ENCODE measurements at regions not wholly inside any gene's neighbourhood (a gene's known extent, or its start where the extent isn't known, plus 50 kb on each side); places are given as distances from the start of the nearest gene placed in this dataset.

GRCh38 chr2:47651296-47651695 lies 80.5 kb upstream of the KCNK12 start:
- no peak for DNase-seq
- no peaks in the 10 kb centered on the region for H3K27me3 ChIP-seq (ENCODE audit: control insufficient read depth, insufficient read depth, low read length)
- no peak overlapping the region for H3K4me3 ChIP-seq (ENCODE audit: insufficient read depth, low read depth, low read length)
- no peaks in the 10 kb centered on the region for H3K36me3 ChIP-seq (replicated peaks; ENCODE audit: control insufficient read depth, insufficient read depth, low read length)

DNA sequence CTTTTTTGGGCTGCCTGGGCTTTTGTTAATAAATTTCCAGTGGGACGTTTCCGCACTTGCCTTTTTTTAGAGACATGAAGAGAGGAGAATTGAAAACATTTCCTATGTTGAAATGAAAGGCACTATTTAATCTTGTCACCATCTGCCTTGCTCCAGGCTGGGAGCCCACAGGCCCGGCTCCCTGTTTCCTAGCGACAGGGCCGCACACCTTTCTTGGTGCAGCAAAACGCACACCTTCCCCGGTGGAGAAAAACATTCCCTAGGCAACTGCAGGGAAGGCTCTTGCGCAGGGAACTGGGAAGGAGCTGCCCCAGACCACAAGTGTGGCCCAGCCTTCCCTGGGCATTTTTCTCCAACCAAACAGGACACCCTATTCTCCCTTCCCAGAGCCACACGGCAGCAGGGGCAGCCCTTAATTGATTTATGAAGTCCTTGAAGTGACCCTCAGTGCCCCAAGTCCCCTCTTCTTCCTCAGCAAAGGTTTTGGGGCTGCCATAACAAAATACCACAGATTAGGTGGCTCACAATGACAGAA lies 79.3 kb upstream of the KCNK12 start:
- no peak for DNase-seq
- H3K27me3 ChIP-seq (ENCODE audit: control insufficient read depth, insufficient read depth, low read length), result no peaks in the 10 kb centered on the region
- H3K4me3 ChIP-seq (ENCODE audit: insufficient read depth, low read depth, low read length), result no peak overlapping the region
- H3K36me3 ChIP-seq (replicated peaks; ENCODE audit: control insufficient read depth, insufficient read depth, low read length), result no peaks in the 10 kb centered on the region

DNA sequence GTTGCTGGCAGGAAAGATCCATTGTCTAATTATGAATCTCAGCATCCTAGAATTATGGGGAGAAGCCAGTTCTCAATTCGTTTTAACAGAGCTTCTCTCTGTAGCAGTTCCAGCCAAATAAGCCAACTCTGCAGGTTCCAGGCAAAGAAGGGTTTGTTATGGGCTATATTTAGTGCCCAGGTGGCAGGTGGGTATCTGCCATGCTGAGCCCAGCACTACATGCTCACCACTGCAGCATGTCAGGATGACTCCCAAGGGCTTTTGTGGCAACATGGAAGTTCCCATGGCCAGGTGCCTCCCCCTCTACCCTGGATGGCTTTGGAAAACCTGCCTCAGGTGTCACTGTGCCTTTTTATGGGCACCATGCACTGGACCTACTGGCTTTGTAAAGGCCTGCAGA lies 74.5 kb upstream of the KCNK12 start:
- DNase-seq, result no peak
- no peaks in the 10 kb centered on the region for H3K27me3 ChIP-seq (ENCODE audit: control insufficient read depth, insufficient read depth, low read length)
- no peaks in the 10 kb centered on the region for H3K36me3 ChIP-seq (replicated peaks; ENCODE audit: control insufficient read depth, insufficient read depth, low read length)

GRCh38 chr2:47644351-47644750 lies 73.6 kb upstream of the KCNK12 start:
- H3K4me3 ChIP-seq (ENCODE audit: insufficient read depth, low read depth, low read length), result no peak overlapping the region
- no peak for DNase-seq
- H3K36me3 ChIP-seq (replicated peaks; ENCODE audit: control insufficient read depth, insufficient read depth, low read length), result no peaks in the 10 kb centered on the region
- H3K27me3 ChIP-seq (ENCODE audit: control insufficient read depth, insufficient read depth, low read length), result no peaks in the 10 kb centered on the region

More for the DNA sequence above, 74.5 kb upstream of the KCNK12 start:
- H3K4me3 ChIP-seq (ENCODE audit: insufficient read depth, low read depth, low read length), result no peak overlapping the region

GRCh38 chr2:47641366-47641765 lies 70.6 kb upstream of the KCNK12 start:
- H3K36me3 ChIP-seq (replicated peaks; ENCODE audit: control insufficient read depth, insufficient read depth, low read length), result no peaks in the 10 kb centered on the region
- no peak overlapping the region for H3K4me3 ChIP-seq (ENCODE audit: insufficient read depth, low read depth, low read length)
- no peaks in the 10 kb centered on the region for H3K27me3 ChIP-seq (ENCODE audit: control insufficient read depth, insufficient read depth, low read length)
- DNase-seq, result no peak

DNA sequence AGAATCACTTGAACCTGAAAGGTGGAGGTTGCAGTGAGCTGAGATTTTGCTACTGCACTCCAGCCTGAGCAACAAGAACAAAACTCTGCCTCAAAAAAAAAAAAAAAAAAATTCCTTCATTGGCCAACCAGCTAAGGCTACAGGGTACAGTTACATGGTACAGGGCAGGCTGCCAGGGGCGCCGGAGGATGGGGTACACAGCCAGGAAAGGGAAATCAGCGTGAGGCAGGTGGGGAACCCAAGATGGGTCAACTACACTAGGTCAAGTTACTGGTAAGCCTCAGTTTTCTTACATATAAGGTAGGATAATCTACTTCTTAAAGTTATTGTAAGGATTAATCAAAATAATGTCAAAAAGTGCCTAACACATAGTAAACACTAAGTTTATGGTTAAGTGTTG lies 69.6 kb upstream of the KCNK12 start:
- no peak for DNase-seq
- no peaks in the 10 kb centered on the region for H3K36me3 ChIP-seq (replicated peaks; ENCODE audit: control insufficient read depth, insufficient read depth, low read length)

DNA sequence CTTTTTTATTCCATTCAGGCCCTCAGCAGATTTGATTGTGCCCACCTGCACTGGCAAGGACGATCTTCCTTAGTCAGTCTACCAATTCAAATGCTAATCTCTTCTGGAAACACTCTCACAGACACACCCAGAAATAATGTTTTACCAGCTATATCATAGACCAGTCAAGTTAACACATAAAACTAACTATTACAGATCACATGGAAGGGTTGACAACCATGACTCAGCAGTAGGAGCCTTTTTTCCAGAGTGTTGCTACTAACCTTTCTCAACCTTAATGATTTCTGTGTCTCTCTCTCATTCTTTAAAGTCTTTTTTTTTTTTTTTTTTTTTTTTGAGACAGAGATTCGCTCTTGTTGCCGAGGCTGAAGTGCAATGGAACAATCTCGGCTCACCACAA lies 68.7 kb upstream of the KCNK12 start:
- Histone ChIP-seq H3K27me3 (ENCODE audit: control insufficient read depth, insufficient read depth, low read length) (no peaks in the 10 kb centered on the region), H3K36me3 (replicated peaks; ENCODE audit: control insufficient read depth, insufficient read depth, low read length) (no peaks in the 10 kb centered on the region), H3K4me3 (ENCODE audit: insufficient read depth, low read depth, low read length) (no peak overlapping the region)
- no peak for DNase-seq

More for the DNA sequence above, 69.6 kb upstream of the KCNK12 start:
- Histone ChIP-seq H3K27me3 (ENCODE audit: control insufficient read depth, insufficient read depth, low read length) (no peaks in the 10 kb centered on the region), H3K4me3 (ENCODE audit: insufficient read depth, low read depth, low read length) (no peak overlapping the region)

DNA sequence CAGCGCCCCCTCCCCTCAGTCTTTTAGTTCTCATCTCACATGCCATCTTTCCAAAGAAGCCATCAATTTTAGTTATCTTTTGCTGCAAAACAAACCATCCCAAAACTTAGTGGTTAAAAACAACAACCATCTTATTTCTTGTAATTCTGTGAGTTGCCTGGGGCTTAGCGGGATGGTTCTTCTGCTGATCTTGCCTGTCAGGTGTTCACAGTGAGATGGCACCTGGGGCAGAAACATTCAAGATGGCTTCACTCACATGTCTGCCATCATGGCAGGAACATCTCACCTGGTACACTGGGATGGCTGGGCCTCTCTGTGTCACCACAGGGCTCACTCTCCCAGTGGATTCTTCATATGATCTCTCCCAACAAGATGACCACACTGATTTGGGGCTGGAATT lies 67.6 kb upstream of the KCNK12 start:
- no peaks in the 10 kb centered on the region for H3K27me3 ChIP-seq (ENCODE audit: control insufficient read depth, insufficient read depth, low read length)
- no peak overlapping the region for H3K4me3 ChIP-seq (ENCODE audit: insufficient read depth, low read depth, low read length)
- H3K36me3 ChIP-seq (replicated peaks; ENCODE audit: control insufficient read depth, insufficient read depth, low read length), result no peaks in the 10 kb centered on the region
- DNase-seq, result no peak

DNA sequence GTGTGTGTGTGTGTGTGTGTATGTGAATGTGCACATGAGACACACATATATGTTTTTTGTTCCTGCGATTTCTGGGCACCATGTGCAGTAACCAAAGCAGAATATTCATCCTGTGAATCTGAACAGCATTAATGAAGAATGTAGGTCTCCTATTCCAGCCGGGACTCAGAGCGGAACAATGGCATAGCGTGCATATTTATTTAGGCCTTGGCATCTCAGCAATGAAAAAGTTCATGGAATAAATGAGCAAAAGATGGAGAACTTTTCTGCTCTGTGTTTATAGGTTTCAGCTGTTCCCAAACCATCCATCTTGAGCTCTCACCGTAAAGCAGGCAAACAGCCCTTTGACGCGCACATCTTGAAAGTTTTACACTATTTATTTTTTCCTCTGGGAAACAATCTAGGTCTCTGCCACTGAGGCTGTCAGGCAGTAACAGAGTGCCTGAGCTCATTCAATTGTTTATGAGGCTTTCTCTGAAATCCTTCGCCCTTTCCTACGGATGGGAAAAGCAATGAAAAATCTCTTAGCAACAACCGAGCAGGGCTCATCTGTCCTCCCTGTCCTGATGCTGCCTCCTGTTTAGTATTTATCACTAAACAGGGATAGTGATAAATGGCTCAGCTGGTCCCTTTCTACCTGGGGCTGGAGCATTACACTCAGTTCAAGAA lies 65.9 kb upstream of the KCNK12 start:
- Histone ChIP-seq H3K4me3 (ENCODE audit: insufficient read depth, low read depth, low read length) (no peak overlapping the region), H3K36me3 (replicated peaks; ENCODE audit: control insufficient read depth, insufficient read depth, low read length) (no peaks in the 10 kb centered on the region), H3K27me3 (ENCODE audit: control insufficient read depth, insufficient read depth, low read length) (no peaks in the 10 kb centered on the region)
- DNase-seq, result no peak

DNA sequence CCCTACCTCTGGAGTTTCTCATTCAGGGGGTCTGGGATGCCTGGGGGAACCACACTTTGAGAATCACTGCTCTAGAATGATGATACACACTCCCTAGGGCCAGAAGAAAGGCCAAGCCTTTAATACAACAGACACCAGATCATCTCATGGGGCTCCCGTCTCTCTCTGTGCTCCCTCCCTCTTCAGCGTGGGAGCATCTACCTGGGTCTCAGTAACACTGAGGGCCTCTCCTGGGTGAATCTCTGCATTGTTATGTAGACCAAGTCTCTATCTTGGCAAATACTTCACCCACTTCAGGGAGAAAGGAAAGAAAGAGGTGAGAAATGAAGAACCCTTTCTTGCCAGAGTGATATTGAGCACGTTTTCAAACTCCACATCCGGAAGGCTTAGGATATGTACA lies 65.4 kb upstream of the KCNK12 start:
- Histone ChIP-seq H3K4me3 (ENCODE audit: insufficient read depth, low read depth, low read length) (no peak overlapping the region), H3K36me3 (replicated peaks; ENCODE audit: control insufficient read depth, insufficient read depth, low read length) (no peaks in the 10 kb centered on the region), H3K27me3 (ENCODE audit: control insufficient read depth, insufficient read depth, low read length) (no peaks in the 10 kb centered on the region)
- peak; percentile 70 for DNase-seq

DNA sequence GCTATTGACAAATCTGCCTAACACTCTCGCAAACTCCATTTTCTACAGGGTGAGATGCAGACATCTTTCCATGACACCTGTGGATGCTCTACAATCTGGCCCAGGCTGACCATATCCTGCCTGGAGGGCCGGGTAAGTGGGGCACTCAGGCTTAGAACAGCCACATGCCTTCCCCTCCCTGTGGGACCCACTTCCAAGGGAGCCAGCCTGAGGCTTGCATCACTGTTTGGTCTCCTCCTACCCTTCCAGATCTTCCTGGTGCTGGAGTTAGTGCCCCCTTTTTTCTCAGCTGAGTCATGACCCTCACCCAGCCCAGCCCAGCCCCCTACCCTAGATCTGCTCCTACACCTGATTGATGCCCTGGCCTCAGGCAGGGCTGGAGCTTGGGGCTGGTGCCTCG lies 62.0 kb upstream of the KCNK12 start:
- Histone ChIP-seq H3K4me3 (ENCODE audit: insufficient read depth, low read depth, low read length) (no peak overlapping the region), H3K36me3 (replicated peaks; ENCODE audit: control insufficient read depth, insufficient read depth, low read length) (no peaks in the 10 kb centered on the region), H3K27me3 (ENCODE audit: control insufficient read depth, insufficient read depth, low read length) (peaks cover 2% of the 10 kb centered on the region; the same call in 1 of the 2 replicates)
- no peak for DNase-seq

- H3K27me3 ChIP-seq (ENCODE audit: control insufficient read depth, insufficient read depth, low read length), result peaks cover 2% of the 10 kb centered on the region; the same call in 1 of the 2 replicates
- peak; percentile 38 for DNase-seq
- H3K36me3 ChIP-seq (replicated peaks; ENCODE audit: control insufficient read depth, insufficient read depth, low read length), result no peaks in the 10 kb centered on the region
- no peak overlapping the region for H3K4me3 ChIP-seq (ENCODE audit: insufficient read depth, low read depth, low read length)
These were observed 61.1 kb upstream of the KCNK12 start for GRCh38 chr2:47631792-47632398.

GRCh38 chr2:47631306-47631705 lies 60.5 kb upstream of the KCNK12 start:
- peaks cover 2% of the 10 kb centered on the region; the same call in 1 of the 2 replicates for H3K27me3 ChIP-seq (ENCODE audit: control insufficient read depth, insufficient read depth, low read length)
- DNase-seq, result no peak
- no peak overlapping the region for H3K4me3 ChIP-seq (ENCODE audit: insufficient read depth, low read depth, low read length)
- H3K36me3 ChIP-seq (replicated peaks; ENCODE audit: control insufficient read depth, insufficient read depth, low read length), result no peaks in the 10 kb centered on the region

GRCh38 chr2:47629501-47630460 lies 59.0 kb upstream of the KCNK12 start:
- H3K36me3 ChIP-seq (replicated peaks; ENCODE audit: control insufficient read depth, insufficient read depth, low read length), result no peaks in the 10 kb centered on the region
- H3K4me3 ChIP-seq (ENCODE audit: insufficient read depth, low read depth, low read length), result no peak overlapping the region
- DNase-seq, result peak; percentile 43

More at GRCh38 chr2:47629501-47630460, 59.0 kb upstream of the KCNK12 start:
- peaks cover 2% of the 10 kb centered on the region; the same call in 1 of the 2 replicates for H3K27me3 ChIP-seq (ENCODE audit: control insufficient read depth, insufficient read depth, low read length)
